HFF-Myc (cell line): ENCODE measurements at regions not wholly inside any gene's neighbourhood (a gene's known extent, or its start where the extent isn't known, plus 50 kb on each side); places are given as distances from the start of the nearest gene placed in this dataset.

Experiments used
- DNase-seq: peaks from one replicate; pipeline ENCODE4 v3.0.0-alpha.2; 2011; ENCODE audit warnings: low read depth; ENCODE audit errors: extremely low read depth
- H3K4me3 ChIP-seq: replicated peaks from 2 replicates; pipeline ENCODE4 v1.5.1; 2011; ENCODE audit warnings: low read depth, mild to moderate bottlenecking, control low read depth, low read length
- CTCF ChIP-seq: IDR thresholded peaks from 2 replicates; pipeline ENCODE4 v1.5.1; 2012; ENCODE audit warnings: mild to moderate bottlenecking, low read depth, low read length, control low read depth; ENCODE audit errors: missing control alignments

- no peak overlapping the region for H3K4me3 ChIP-seq
- no peak for TF ChIP-seq CTCF
- DNase-seq, result no peak
Observed at GRCh38 chr12:67034110-67034879, 234.9 kb upstream of the CAND1 start.

- no peak for DNase-seq
- no peak for TF ChIP-seq CTCF
Observed at GRCh38 chr12:67035121-67035520, 234.0 kb upstream of the CAND1 start.

GRCh38 chr12:67038486-67038885, 230.7 kb upstream of the CAND1 start:
- H3K4me3 ChIP-seq, result no peak overlapping the region
- DNase-seq, result no peak
- no peak for TF ChIP-seq CTCF

More at GRCh38 chr12:67035121-67035520, 234.0 kb upstream of the CAND1 start:
- H3K4me3 ChIP-seq, result no peak overlapping the region

GRCh38 chr12:67039995-67040860, 228.9 kb upstream of the CAND1 start:
- H3K4me3 ChIP-seq, result no peak overlapping the region
- DNase-seq, result no peak
- no peak for TF ChIP-seq CTCF

GRCh38 chr12:67040861-67041137, 228.4 kb upstream of the CAND1 start:
- TF ChIP-seq CTCF, result no peak
- no peak overlapping the region for H3K4me3 ChIP-seq
- no peak for DNase-seq

GRCh38 chr12:67042697-67043131, 226.4 kb upstream of the CAND1 start:
- no peak for DNase-seq
- H3K4me3 ChIP-seq, result no peak overlapping the region
- TF ChIP-seq CTCF, result no peak
